ENCODE measurements at regions not wholly inside any gene's neighbourhood (a gene's known extent, or its start where the extent isn't known, plus 50 kb on each side); places are given as distances from the start of the nearest gene placed in this dataset.

DNA sequence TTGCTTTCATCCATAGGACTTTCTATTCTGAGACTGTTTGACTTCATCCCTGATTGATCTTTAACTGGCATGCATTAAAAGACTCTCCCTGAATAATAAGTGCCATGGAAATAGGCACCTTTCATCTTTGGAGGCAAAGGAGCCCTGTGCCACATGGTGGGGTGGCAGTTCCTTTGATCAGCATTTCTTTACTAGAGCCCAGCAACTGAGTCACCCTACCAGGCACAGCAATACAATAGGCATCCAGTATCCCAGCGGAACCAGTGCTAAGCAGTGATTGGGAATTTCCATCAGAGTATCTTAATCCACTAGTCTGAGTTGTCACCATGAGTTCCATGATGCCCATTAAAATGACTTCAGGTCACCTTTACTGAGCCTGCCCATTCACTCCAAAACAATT, 476.1 kb upstream of the MPDZ start:
- TF ChIP-seq POLR2AphosphoS5 (IDR thresholded peaks at IDR 0.05) (no peak), POLR2A (IDR thresholded peaks at IDR 0.05) (no peak), EP300 (IDR thresholded peaks at IDR 0.05) (no peak)
- TF ChIP-seq, protein P1, sequence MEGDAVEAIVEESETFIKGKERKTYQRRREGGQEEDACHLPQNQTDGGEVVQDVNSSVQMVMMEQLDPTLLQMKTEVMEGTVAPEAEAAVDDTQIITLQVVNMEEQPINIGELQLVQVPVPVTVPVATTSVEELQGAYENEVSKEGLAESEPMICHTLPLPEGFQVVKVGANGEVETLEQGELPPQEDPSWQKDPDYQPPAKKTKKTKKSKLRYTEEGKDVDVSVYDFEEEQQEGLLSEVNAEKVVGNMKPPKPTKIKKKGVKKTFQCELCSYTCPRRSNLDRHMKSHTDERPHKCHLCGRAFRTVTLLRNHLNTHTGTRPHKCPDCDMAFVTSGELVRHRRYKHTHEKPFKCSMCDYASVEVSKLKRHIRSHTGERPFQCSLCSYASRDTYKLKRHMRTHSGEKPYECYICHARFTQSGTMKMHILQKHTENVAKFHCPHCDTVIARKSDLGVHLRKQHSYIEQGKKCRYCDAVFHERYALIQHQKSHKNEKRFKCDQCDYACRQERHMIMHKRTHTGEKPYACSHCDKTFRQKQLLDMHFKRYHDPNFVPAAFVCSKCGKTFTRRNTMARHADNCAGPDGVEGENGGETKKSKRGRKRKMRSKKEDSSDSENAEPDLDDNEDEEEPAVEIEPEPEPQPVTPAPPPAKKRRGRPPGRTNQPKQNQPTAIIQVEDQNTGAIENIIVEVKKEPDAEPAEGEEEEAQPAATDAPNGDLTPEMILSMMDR (IDR thresholded peaks at IDR 0.05): no peak

All from sigmoid colon (tissue), 4 donors.